ENCODE measurements at regions not wholly inside any gene's neighbourhood (a gene's known extent, or its start where the extent isn't known, plus 50 kb on each side); places are given as distances from the start of the nearest gene placed in this dataset.

- TF ChIP-seq, protein P1, sequence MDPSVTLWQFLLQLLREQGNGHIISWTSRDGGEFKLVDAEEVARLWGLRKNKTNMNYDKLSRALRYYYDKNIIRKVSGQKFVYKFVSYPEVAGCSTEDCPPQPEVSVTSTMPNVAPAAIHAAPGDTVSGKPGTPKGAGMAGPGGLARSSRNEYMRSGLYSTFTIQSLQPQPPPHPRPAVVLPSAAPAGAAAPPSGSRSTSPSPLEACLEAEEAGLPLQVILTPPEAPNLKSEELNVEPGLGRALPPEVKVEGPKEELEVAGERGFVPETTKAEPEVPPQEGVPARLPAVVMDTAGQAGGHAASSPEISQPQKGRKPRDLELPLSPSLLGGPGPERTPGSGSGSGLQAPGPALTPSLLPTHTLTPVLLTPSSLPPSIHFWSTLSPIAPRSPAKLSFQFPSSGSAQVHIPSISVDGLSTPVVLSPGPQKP (IDR thresholded peaks at IDR 0.05; ENCODE audit: low read depth, low read length): no peak
- TF ChIP-seq NFE2L2 (conservative IDR thresholded peaks at IDR 0.05; ENCODE audit: low read length) (no peak), FOXS1 (CRISPR knock-in tag; IDR thresholded peaks at IDR 0.05) (no peak), EHF (CRISPR knock-in tag; IDR thresholded peaks at IDR 0.05) (no peak), CBX2 (IDR thresholded peaks at IDR 0.05; ENCODE audit: borderline replicate concordance, low read depth) (no peak), HOXA7 (CRISPR knock-in tag; IDR thresholded peaks at IDR 0.05) (no peak), EHMT2 (IDR thresholded peaks at IDR 0.05; ENCODE audit: low read depth) (no peak)
Measured at GRCh38 chr17:56718515-56718914, 115.2 kb downstream of the C17orf67 start (continued).

GRCh38 chr17:56723421-56723820 is 110.3 kb downstream of the C17orf67 start:
- POLR2A ChIA-PET: no interaction called here
- CTCF ChIA-PET: interaction anchor here (0.8 to 13.1 kb wide), 7 partner anchors 7 to 127 kb away, joined by 3 to 400 read pairs (median 5); partner anchors contain the start of gene NOG
- DNase-seq (ENCODE audit: low read depth in 1 of 2, low spot score in 1 of 2) (no peak), FAIRE-seq (no peak), ATAC-seq (no peak)
- no peaks in the 10 kb centered on the region for H3K9me3 ChIP-seq
- no peak overlapping the region for H3K27ac ChIP-seq
- H3K4me3 ChIP-seq: no peak overlapping the region
- H3K4me1 ChIP-seq: no peaks in the 10 kb centered on the region
- TF ChIP-seq GATA3 (IDR thresholded peaks at IDR 0.05; ENCODE audit: borderline replicate concordance): no peak
- no peak for TF ChIP-seq NR3C1 (IDR thresholded peaks at IDR 0.05)
- no peak for TF ChIP-seq NPAS2 (CRISPR knock-in tag; IDR thresholded peaks at IDR 0.05; ENCODE audit: borderline replicate concordance)
- no peak for TF ChIP-seq EHF (CRISPR knock-in tag; IDR thresholded peaks at IDR 0.05)
- no peak for TF ChIP-seq HEYL (CRISPR knock-in tag; IDR thresholded peaks at IDR 0.05)
- no peak for TF ChIP-seq ATOH8 (CRISPR knock-in tag; IDR thresholded peaks at IDR 0.05; ENCODE audit: low read depth)
- no peak for TF ChIP-seq CBX8 (IDR thresholded peaks at IDR 0.05)
- no peak for TF ChIP-seq MAZ (IDR thresholded peaks at IDR 0.05; ENCODE audit: borderline replicate concordance, low read depth, low read length)
- TF ChIP-seq HDAC2 (IDR thresholded peaks at IDR 0.05): no peak
- TF ChIP-seq CBX2 (IDR thresholded peaks at IDR 0.05; ENCODE audit: borderline replicate concordance, low read depth): no peak
- no peak for TF ChIP-seq RNF2 (IDR thresholded peaks at IDR 0.05; ENCODE audit: borderline replicate concordance, low read depth)
- no peak for TF ChIP-seq EP300 (IDR thresholded peaks at IDR 0.05)
- no peak for TF ChIP-seq HOXB5 (CRISPR knock-in tag; IDR thresholded peaks at IDR 0.05)
- TF ChIP-seq CEBPB (IDR thresholded peaks at IDR 0.05): no peak
- no peak for TF ChIP-seq SMC3 (IDR thresholded peaks at IDR 0.05)
- WGBS (ENCODE audit: missing lambda C conversion rate): 54% methylated on average over 5 of the region's 5 CpGs
- H3K4me2 ChIP-seq: no peak overlapping the region

DNA sequence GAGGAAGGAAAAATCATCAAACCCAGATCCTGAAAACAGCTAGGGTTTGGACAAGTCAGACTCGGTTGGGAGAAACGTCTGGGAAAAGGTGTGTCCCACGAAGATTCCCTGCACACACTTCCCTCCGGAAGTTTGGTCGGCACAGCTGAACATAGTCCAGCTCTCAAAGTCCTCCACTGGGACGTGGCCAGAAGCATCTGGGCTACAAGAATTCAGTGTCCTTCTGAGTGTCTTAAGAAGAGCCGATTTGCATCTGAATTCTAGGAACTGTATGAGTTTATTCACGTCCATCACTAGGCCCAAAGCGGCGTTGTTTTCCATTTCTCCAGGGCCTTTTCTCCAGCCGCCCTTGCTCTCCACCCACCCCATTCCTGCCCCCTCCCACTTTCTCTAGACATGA is 109.1 kb downstream of the C17orf67 start:
- H3K4me1 ChIP-seq: no peaks in the 10 kb centered on the region
- H3K4me2 ChIP-seq: no peak overlapping the region
- H3K4me3 ChIP-seq: no peak overlapping the region
- ATAC-seq (no peak), DNase-seq (ENCODE audit: low read depth in 1 of 2, low spot score in 1 of 2) (no peak), FAIRE-seq (no peak)
- no peak overlapping the region for H3K27ac ChIP-seq
- ChIA-PET POLR2A (no interaction called here), CTCF (interaction anchor here (1.1 to 13.1 kb wide), 4 partner anchors 9 to 225 kb away, joined by 3 to 400 read pairs (median 20); partner anchors contain the start of gene NOG)
- WGBS (ENCODE audit: missing lambda C conversion rate): 52% methylated on average over 11 of the region's 11 CpGs
- no peaks in the 10 kb centered on the region for H3K9me3 ChIP-seq
- no peak for TF ChIP-seq NFE2L2 (conservative IDR thresholded peaks at IDR 0.05; ENCODE audit: low read length)
- TF ChIP-seq ZFP36 (IDR thresholded peaks at IDR 0.05; ENCODE audit: borderline replicate concordance, partially characterized antibody): no peak
- TF ChIP-seq KDM1A (IDR thresholded peaks at IDR 0.05; ENCODE audit: low read depth): no peak
- TF ChIP-seq HES2 (IDR thresholded peaks at IDR 0.05): no peak
- TF ChIP-seq, protein P2, sequence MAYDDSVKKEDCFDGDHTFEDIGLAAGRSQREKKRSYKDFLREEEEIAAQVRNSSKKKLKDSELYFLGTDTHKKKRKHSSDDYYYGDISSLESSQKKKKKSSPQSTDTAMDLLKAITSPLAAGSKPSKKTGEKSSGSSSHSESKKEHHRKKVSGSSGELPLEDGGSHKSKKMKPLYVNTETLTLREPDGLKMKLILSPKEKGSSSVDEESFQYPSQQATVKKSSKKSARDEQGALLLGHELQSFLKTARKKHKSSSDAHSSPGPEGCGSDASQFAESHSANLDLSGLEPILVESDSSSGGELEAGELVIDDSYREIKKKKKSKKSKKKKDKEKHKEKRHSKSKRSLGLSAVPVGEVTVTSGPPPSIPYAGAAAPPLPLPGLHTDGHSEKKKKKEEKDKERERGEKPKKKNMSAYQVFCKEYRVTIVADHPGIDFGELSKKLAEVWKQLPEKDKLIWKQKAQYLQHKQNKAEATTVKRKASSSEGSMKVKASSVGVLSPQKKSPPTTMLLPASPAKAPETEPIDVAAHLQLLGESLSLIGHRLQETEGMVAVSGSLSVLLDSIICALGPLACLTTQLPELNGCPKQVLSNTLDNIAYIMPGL (CRISPR knock-in tag; IDR thresholded peaks at IDR 0.05; ENCODE audit: borderline replicate concordance): no peak
- no peak for TF ChIP-seq HDAC2 (IDR thresholded peaks at IDR 0.05)
- no peak for TF ChIP-seq HOXA7 (CRISPR knock-in tag; IDR thresholded peaks at IDR 0.05)
- TF ChIP-seq EHF (CRISPR knock-in tag; IDR thresholded peaks at IDR 0.05): no peak
- TF ChIP-seq RCOR1 (IDR thresholded peaks at IDR 0.05; ENCODE audit: low read depth, low read length): no peak
- TF ChIP-seq ZNF302 (CRISPR knock-in tag; IDR thresholded peaks at IDR 0.05): no peak
- TF ChIP-seq HOXB13 (CRISPR knock-in tag; IDR thresholded peaks at IDR 0.05; ENCODE audit: low read depth): no peak
- TF ChIP-seq PHF8 (IDR thresholded peaks at IDR 0.05; ENCODE audit: borderline replicate concordance, low read depth): no peak
- no peak for TF ChIP-seq ATOH8 (CRISPR knock-in tag; IDR thresholded peaks at IDR 0.05; ENCODE audit: low read depth)
- no peak for TF ChIP-seq ZSCAN20 (CRISPR knock-in tag; IDR thresholded peaks at IDR 0.05)
